ENCODE measurements at regions not wholly inside any gene's neighbourhood (a gene's known extent, or its start where the extent isn't known, plus 50 kb on each side); places are given as distances from the start of the nearest gene placed in this dataset.

- no peak overlapping the region for H3K27ac ChIP-seq
- no peaks in the 10 kb centered on the region for H3K36me3 ChIP-seq
- H3K9me3 ChIP-seq = no peaks in the 10 kb centered on the region
- DNase-seq (no peak), ATAC-seq (no peak)
- H3K4me3 ChIP-seq = no peak overlapping the region
- no peaks in the 10 kb centered on the region for H3K4me1 ChIP-seq
- H3K27me3 ChIP-seq = no peaks in the 10 kb centered on the region
- WGBS, 2 donors = 92 to 100% methylated on average over 1 of the region's 1 CpG
- intact Hi-C loops (cut with DNase I) = no loop called here
- no peak for TF ChIP-seq CTCF (IDR thresholded peaks at IDR 0.05)
Measured at GRCh38 chr1:219373616-219373935, 199.9 kb downstream of the LYPLAL1 start.

GRCh38 chr1:219372916-219373615, 199.4 kb downstream of the LYPLAL1 start:
- DNase-seq = no peak

GRCh38 chr1:219371471-219371870, 197.8 kb downstream of the LYPLAL1 start:
- H3K27ac ChIP-seq = no peak overlapping the region
- no peak for ATAC-seq
- H3K27me3 ChIP-seq = no peaks in the 10 kb centered on the region
- H3K4me1 ChIP-seq = no peaks in the 10 kb centered on the region
- intact Hi-C loops (cut with DNase I) = no loop called here
- no peak for TF ChIP-seq CTCF (IDR thresholded peaks at IDR 0.05)
- no peaks in the 10 kb centered on the region for H3K9me3 ChIP-seq
- no peak overlapping the region for H3K4me3 ChIP-seq
- 87 to 94% methylated on average over 2 of the region's 2 CpGs for whole genome bisulfite sequencing, 2 donors
- no peaks in the 10 kb centered on the region for H3K36me3 ChIP-seq
- DNase-seq = no peak

More at GRCh38 chr1:219372916-219373615, 199.4 kb downstream of the LYPLAL1 start:
- WGBS, 2 donors = 90 to 92% methylated on average over 6 of the region's 6 CpGs
- Histone ChIP-seq H3K4me3 (no peak overlapping the region), H3K27ac (no peak overlapping the region), H3K4me1 (no peaks in the 10 kb centered on the region), H3K27me3 (no peaks in the 10 kb centered on the region), H3K36me3 (no peaks in the 10 kb centered on the region), H3K9me3 (no peaks in the 10 kb centered on the region)
- no peak for ATAC-seq
- intact Hi-C loops (cut with DNase I) = no loop called here
- no peak for TF ChIP-seq CTCF (IDR thresholded peaks at IDR 0.05)

GRCh38 chr1:219367496-219367895, 193.8 kb downstream of the LYPLAL1 start:
- intact Hi-C loops (cut with DNase I) = no loop called here
- no peak for TF ChIP-seq CTCF (IDR thresholded peaks at IDR 0.05)
- Histone ChIP-seq H3K4me3 (no peak overlapping the region), H3K4me1 (peaks cover 0 to 3% (median 0%) of the 10 kb centered on the region in 9 donors), H3K9me3 (no peaks in the 10 kb centered on the region), H3K27me3 (no peaks in the 10 kb centered on the region), H3K36me3 (no peaks in the 10 kb centered on the region), H3K27ac (no peak overlapping the region)
- ATAC-seq (no peak), DNase-seq (no peak)
- 94 to 97% methylated on average over 3 of the region's 3 CpGs for WGBS, 2 donors
